Prostate gland (tissue), 2 donors: ENCODE measurements at regions not wholly inside any gene's neighbourhood (a gene's known extent, or its start where the extent isn't known, plus 50 kb on each side); places are given as distances from the start of the nearest gene placed in this dataset.

Experiments used
- DNase-seq: peaks from one replicate; pipeline ENCODE4 v3.0.0-alpha.2; 2019; ENCODE audit warnings: low spot score
- H3K27ac ChIP-seq, 2 donors: fragments of 200-600 bp; sonication (generic); 2 replicates each; pipeline ENCODE4 v1.5.1; 2017 to 2019
- H3K27me3 ChIP-seq: fragments of 200-600 bp; sonication (generic); replicated peaks from 2 replicates; pipeline ENCODE4 v1.5.1; 2019; ENCODE audit not compliant: insufficient read depth
- H3K36me3 ChIP-seq, 2 donors: fragments of 200-600 bp; sonication (generic); 1 replicate in 1 of 2; 2 replicates in 1 of 2; pipeline versions ENCODE4 v1.5.1 to v1.8.1; 2017 to 2019
- H3K4me1 ChIP-seq: fragments of 200-600 bp; sonication (generic); replicated peaks from 2 replicates; pipeline ENCODE4 v1.5.1; 2019
- H3K4me3 ChIP-seq, 2 donors: fragments of 200-600 bp; sonication (generic); 2 replicates each; pipeline ENCODE4 v1.5.1; 2017 to 2019
- H3K9me3 ChIP-seq: fragments of 200-600 bp; sonication (generic); 2 replicates; pipeline ENCODE4 v1.5.1; 2017
- CTCF ChIP-seq, 4 experiments: fragments of 200-600 bp in 2 of 4; fragments of 450-650 bp in 2 of 4; sonication (generic) in 2 of 4; IDR thresholded peaks; 1 replicate in 3 of 4; 2 replicates in 1 of 4; pipeline ENCODE4 v1.5.1; 2016 to 2019; ENCODE audit warnings: antibody characterized with exemption in 4 of 4, mild to moderate bottlenecking in 2 of 4, moderate library complexity in 2 of 4
- POLR2A ChIP-seq: fragments of 450-650 bp; IDR thresholded peaks from one replicate; pipeline ENCODE4 v1.6.1; 2016; ENCODE audit warnings: antibody characterized with exemption, mild to moderate bottlenecking
- POLR2AphosphoS5 ChIP-seq: sonication (generic); formaldehyde crosslinking; IDR thresholded peaks from one replicate; pipeline ENCODE4 v1.6.1; 2017; ENCODE audit warnings: antibody characterized with exemption
- WGBS: methylation state at CpG from one replicate; pipeline ENCODE4 v1.1.5; 2018; 5-methylcytosine and 5-hydroxymethylcytosine counted together
- intact Hi-C: fragments of 100-400 bp; cut with DNase I; formaldehyde crosslinking; loops from one replicate; pipeline ENCODE4 v1.14.2; 2022

- WGBS, result 65% methylated on average over 14 of the region's 14 CpGs
- intact Hi-C loops, result no loop called here
- H3K9me3 ChIP-seq, result no peaks in the 10 kb centered on the region
- H3K27me3 ChIP-seq, result no peaks in the 10 kb centered on the region
- no peak for DNase-seq
- no peak for TF ChIP-seq POLR2A
- TF ChIP-seq POLR2AphosphoS5, result no peak
- no peak for TF ChIP-seq CTCF (IDR thresholded peaks at IDR 0.05)
- H3K27ac ChIP-seq, result peak overlapping the region; percentile 43 to 56
- H3K4me1 ChIP-seq, result peaks cover 4% of the 10 kb centered on the region
- H3K36me3 ChIP-seq, result no peaks in the 10 kb centered on the region
- H3K4me3 ChIP-seq, result no peak overlapping the region
These were observed 218.4 kb downstream of the MAFB start for GRCh38 chr20:40470445-40471260.

GRCh38 chr20:40468759-40469158 is 220.3 kb downstream of the MAFB start:
- Histone ChIP-seq H3K27ac (peak overlapping the region; percentile 48 to 66), H3K27me3 (no peaks in the 10 kb centered on the region), H3K9me3 (no peaks in the 10 kb centered on the region), H3K4me1 (peaks cover 4% of the 10 kb centered on the region), H3K4me3 (no peak overlapping the region), H3K36me3 (no peaks in the 10 kb centered on the region)
- WGBS, result 35% methylated on average over 3 of the region's 3 CpGs
- intact Hi-C loops, result no loop called here
- no peak for TF ChIP-seq POLR2A
- no peak for TF ChIP-seq CTCF (IDR thresholded peaks at IDR 0.05)
- peak; percentile 91 for TF ChIP-seq POLR2AphosphoS5
- peak; percentile 35 for DNase-seq

- intact Hi-C loops, result no loop called here
- Histone ChIP-seq H3K36me3 (no peaks in the 10 kb centered on the region), H3K27me3 (no peaks in the 10 kb centered on the region), H3K9me3 (no peaks in the 10 kb centered on the region), H3K4me1 (peaks cover 4% of the 10 kb centered on the region), H3K4me3 (no peak overlapping the region), H3K27ac (peak overlapping the region in 1 of 2 donors; percentile 66)
- no peak for TF ChIP-seq CTCF (IDR thresholded peaks at IDR 0.05)
- no peak for TF ChIP-seq POLR2AphosphoS5
- no peak for TF ChIP-seq POLR2A
- WGBS, result 91% methylated on average over 8 of the region's 8 CpGs
- no peak for DNase-seq
These were observed 221.2 kb downstream of the MAFB start for GRCh38 chr20:40467703-40468411.

- intact Hi-C loops, result no loop called here
- no peak overlapping the region for H3K4me3 ChIP-seq
These were observed 222.0 kb downstream of the MAFB start for GRCh38 chr20:40467067-40467466.

More at GRCh38 chr20:40467067-40467466, 222.0 kb downstream of the MAFB start:
- Histone ChIP-seq H3K36me3 (no peaks in the 10 kb centered on the region), H3K9me3 (no peaks in the 10 kb centered on the region), H3K27ac (no peak overlapping the region), H3K4me1 (peaks cover 4% of the 10 kb centered on the region), H3K27me3 (no peaks in the 10 kb centered on the region)
- no peak for TF ChIP-seq POLR2AphosphoS5
- no peak for TF ChIP-seq POLR2A
- no peak for TF ChIP-seq CTCF (IDR thresholded peaks at IDR 0.05)
- 70% methylated on average over 3 of the region's 3 CpGs for WGBS
- DNase-seq, result no peak
